Panc1 (cell line): ENCODE measurements at regions not wholly inside any gene's neighbourhood (a gene's known extent, or its start where the extent isn't known, plus 50 kb on each side); places are given as distances from the start of the nearest gene placed in this dataset.

Source experiments
- ATAC-seq: fragments of 200-7000 bp; cut with Tn5 transposase; 2 replicates; pipeline ENCODE4 v1.9.1; 2020; ENCODE audit warnings: mild to moderate bottlenecking, moderate library complexity
- BruUV-seq: library from RNA; stranded (reverse); fragments of 400-500 nt; replicated peaks from 2 replicates; lab custom pipeline; 2021; lab: Mats Ljungman, UMichigan
- CTCF ChIA-PET: fragments of 300-600 bp; sonication (Branson Sonifier 250); formaldehyde crosslinking; loops from one replicate; lab custom pipeline; 2022; ENCODE audit warnings: antibody characterized with exemption; lab: Charles Lee
- POLR2A ChIA-PET: fragments of 300-600 bp; sonication (Branson Sonifier 250); formaldehyde crosslinking; loops from one replicate; lab custom pipeline; 2022; ENCODE audit warnings: antibody characterized with exemption; lab: Charles Lee
- DNase-seq: peaks from one replicate; pipeline ENCODE4 v3.0.0-alpha.2; 2010; ENCODE audit warnings: low read depth, low spot score
- H3K27ac ChIP-seq: 2 replicates; pipeline ENCODE4 v1.5.1; 2011; ENCODE audit warnings: mild to moderate bottlenecking, low read length, inconsistent platforms
- H3K27me3 ChIP-seq: fragments of 200-500 bp; sonication (Bioruptor generic); 2 replicates; pipeline ENCODE4 v1.6.0; 2014; ENCODE audit warnings: low read length, inconsistent platforms; ENCODE audit not compliant: control insufficient read depth, insufficient read depth
- H3K36me3 ChIP-seq: fragments of 200-500 bp; sonication (Bioruptor generic); 2 replicates; pipeline ENCODE4 v1.5.1; 2014; ENCODE audit warnings: inconsistent platforms, mild to moderate bottlenecking, low read length, moderate library complexity; ENCODE audit not compliant: control insufficient read depth, insufficient read depth
- H3K4me1 ChIP-seq: 2 replicates; pipeline ENCODE4 v1.5.1; 2011; ENCODE audit warnings: inconsistent platforms, mild to moderate bottlenecking, low read length, moderate library complexity; ENCODE audit not compliant: control insufficient read depth, insufficient read depth
- H3K4me3 ChIP-seq, 2 experiments: 2 replicates each; pipeline ENCODE4 v1.5.1; 2011 to 2012; ENCODE audit warnings: low read depth in 2 of 2, low read length in 2 of 2, mild to moderate bottlenecking in 2 of 2, inconsistent platforms in 1 of 2, moderate library complexity in 1 of 2
- H3K9me3 ChIP-seq: fragments of 200-500 bp; sonication (Bioruptor generic); 2 replicates; pipeline ENCODE4 v1.5.1; 2014; ENCODE audit warnings: low read depth, mild to moderate bottlenecking, inconsistent platforms, low read length, moderate library complexity; ENCODE audit not compliant: control insufficient read depth, insufficient read depth
- POLR2AphosphoS5 ChIP-seq: IDR thresholded peaks from 2 replicates; pipeline ENCODE4 v1.6.1; 2012; ENCODE audit warnings: mild to moderate bottlenecking, low read depth, low read length, moderate library complexity
- SIN3A ChIP-seq: IDR thresholded peaks from 2 replicates; pipeline ENCODE4 v1.6.1; 2012; ENCODE audit warnings: low read depth, mild to moderate bottlenecking, low read length, moderate library complexity, borderline replicate concordance; ENCODE audit not compliant: insufficient read depth
- TCF7L2 ChIP-seq: IDR thresholded peaks from 2 replicates; pipeline ENCODE4 v1.6.1; 2011; ENCODE audit warnings: mild to moderate bottlenecking, low read depth, low read length, inconsistent platforms
- in situ Hi-C: cut with HindIII; loops from 2 replicates; pipeline ENCODE4 v1.10.0; 2016; ENCODE audit warnings: low sequenced_read_pairs, low pct_unique_long_range_greater_than_20kb
- intact Hi-C: fragments of 100-400 bp; cut with micrococcal nuclease; formaldehyde crosslinking; loops from one replicate; pipeline ENCODE4 v1.10.0; 2022; ENCODE audit not compliant: unreplicated experiment
- TF ChIP-seq, protein P1 (sequence below): fragments of 450-650 bp; IDR thresholded peaks from 2 replicates; pipeline ENCODE4 v1.5.1; 2017; ENCODE audit warnings: mild to moderate bottlenecking
- TF ChIP-seq, protein P2 (sequence below), 2 experiments: IDR thresholded peaks; 2 replicates each; pipeline ENCODE4 v1.6.1; 2011 to 2012; ENCODE audit warnings: low read depth in 2 of 2, control low read depth in 1 of 2, low read length in 1 of 2, mild to moderate bottlenecking in 1 of 2, moderate library complexity in 1 of 2; ENCODE audit not compliant: insufficient read depth in 1 of 2

DNA sequence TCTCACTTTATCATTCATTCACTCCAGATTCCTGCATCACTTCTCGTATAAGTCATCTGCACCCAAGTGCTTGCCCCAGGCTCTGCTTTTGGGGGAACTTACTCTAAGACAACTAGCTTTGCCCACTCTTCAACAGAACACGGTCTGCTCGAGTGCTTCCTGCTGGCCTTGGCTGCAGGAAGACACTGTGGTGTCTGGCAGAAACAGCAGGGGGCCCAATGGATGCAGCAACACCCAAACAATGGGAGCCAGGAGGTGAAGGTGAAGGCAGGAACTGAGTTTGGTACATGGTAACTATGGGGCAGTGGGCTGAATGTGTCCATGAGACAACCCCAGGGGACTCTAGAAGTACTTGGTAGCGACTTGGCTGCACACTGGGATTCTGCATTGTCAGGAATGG lies 344.0 kb downstream of the REEP3 start:
- H3K9me3 ChIP-seq: no peaks in the 10 kb centered on the region
- ChIA-PET CTCF (no interaction called here), POLR2A (no interaction called here)
- peaks cover 20% of the 10 kb centered on the region for H3K27me3 ChIP-seq
- in situ Hi-C loops (no loop called here), intact Hi-C loops (loop anchor here (5.0 kb wide), 1 partner anchor 177 kb away; no protein-coding TSS in a partner anchor)
- no peak overlapping the region for H3K27ac ChIP-seq
- DNase-seq (no peak), ATAC-seq (no peak)
- TF ChIP-seq TCF7L2 (no peak), SIN3A (no peak), POLR2AphosphoS5 (no peak)
- TF ChIP-seq, protein P1, sequence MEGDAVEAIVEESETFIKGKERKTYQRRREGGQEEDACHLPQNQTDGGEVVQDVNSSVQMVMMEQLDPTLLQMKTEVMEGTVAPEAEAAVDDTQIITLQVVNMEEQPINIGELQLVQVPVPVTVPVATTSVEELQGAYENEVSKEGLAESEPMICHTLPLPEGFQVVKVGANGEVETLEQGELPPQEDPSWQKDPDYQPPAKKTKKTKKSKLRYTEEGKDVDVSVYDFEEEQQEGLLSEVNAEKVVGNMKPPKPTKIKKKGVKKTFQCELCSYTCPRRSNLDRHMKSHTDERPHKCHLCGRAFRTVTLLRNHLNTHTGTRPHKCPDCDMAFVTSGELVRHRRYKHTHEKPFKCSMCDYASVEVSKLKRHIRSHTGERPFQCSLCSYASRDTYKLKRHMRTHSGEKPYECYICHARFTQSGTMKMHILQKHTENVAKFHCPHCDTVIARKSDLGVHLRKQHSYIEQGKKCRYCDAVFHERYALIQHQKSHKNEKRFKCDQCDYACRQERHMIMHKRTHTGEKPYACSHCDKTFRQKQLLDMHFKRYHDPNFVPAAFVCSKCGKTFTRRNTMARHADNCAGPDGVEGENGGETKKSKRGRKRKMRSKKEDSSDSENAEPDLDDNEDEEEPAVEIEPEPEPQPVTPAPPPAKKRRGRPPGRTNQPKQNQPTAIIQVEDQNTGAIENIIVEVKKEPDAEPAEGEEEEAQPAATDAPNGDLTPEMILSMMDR: no peak
- TF ChIP-seq, protein P2, sequence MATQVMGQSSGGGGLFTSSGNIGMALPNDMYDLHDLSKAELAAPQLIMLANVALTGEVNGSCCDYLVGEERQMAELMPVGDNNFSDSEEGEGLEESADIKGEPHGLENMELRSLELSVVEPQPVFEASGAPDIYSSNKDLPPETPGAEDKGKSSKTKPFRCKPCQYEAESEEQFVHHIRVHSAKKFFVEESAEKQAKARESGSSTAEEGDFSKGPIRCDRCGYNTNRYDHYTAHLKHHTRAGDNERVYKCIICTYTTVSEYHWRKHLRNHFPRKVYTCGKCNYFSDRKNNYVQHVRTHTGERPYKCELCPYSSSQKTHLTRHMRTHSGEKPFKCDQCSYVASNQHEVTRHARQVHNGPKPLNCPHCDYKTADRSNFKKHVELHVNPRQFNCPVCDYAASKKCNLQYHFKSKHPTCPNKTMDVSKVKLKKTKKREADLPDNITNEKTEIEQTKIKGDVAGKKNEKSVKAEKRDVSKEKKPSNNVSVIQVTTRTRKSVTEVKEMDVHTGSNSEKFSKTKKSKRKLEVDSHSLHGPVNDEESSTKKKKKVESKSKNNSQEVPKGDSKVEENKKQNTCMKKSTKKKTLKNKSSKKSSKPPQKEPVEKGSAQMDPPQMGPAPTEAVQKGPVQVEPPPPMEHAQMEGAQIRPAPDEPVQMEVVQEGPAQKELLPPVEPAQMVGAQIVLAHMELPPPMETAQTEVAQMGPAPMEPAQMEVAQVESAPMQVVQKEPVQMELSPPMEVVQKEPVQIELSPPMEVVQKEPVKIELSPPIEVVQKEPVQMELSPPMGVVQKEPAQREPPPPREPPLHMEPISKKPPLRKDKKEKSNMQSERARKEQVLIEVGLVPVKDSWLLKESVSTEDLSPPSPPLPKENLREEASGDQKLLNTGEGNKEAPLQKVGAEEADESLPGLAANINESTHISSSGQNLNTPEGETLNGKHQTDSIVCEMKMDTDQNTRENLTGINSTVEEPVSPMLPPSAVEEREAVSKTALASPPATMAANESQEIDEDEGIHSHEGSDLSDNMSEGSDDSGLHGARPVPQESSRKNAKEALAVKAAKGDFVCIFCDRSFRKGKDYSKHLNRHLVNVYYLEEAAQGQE (IDR thresholded peaks at IDR 0.05; ENCODE audit: insufficient read depth in 1 of 2, low read depth in 2 of 2, low read length in 1 of 2): no peak
- H3K36me3 ChIP-seq: no peaks in the 10 kb centered on the region
- BruUV-seq: no TSS peak
- H3K4me1 ChIP-seq: peaks cover 10% of the 10 kb centered on the region
- no peak overlapping the region for H3K4me3 ChIP-seq

DNA sequence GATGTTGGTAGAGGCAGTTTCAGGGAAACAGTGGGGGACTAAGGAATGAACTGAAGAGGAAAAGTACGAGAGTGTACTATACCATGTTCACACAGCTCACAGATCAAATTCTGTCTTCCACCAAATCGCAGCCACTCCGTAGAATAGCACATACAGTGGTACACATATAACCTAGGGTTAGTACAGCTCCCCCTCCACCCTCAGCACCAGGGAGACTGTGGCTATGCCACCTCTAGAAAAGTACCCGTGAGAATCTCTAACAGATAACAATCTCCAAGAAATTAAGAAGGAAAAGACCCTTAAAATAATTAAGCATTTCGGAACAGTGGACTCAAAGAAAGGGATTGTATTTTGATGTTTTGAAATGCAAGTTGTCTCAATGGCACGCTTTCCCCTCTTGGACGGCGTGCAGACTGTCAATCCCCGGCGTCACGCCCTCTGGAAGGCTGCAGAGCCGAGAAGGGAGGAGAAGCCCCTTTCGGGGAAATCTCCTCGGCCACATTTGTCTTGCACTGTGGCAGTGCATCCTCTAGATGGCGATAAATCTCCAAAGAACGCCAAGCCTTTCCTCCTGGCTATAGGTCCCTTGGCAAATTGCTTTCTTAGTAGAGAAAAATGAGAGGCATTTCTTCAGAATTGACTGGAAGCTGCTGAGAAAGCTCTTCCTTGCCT lies 345.0 kb downstream of the REEP3 start:
- H3K27ac ChIP-seq: no peak overlapping the region
- H3K27me3 ChIP-seq: peaks cover 20% of the 10 kb centered on the region
- H3K9me3 ChIP-seq: no peaks in the 10 kb centered on the region
- peaks cover 10% of the 10 kb centered on the region for H3K4me1 ChIP-seq
- POLR2A ChIA-PET: interaction anchor here (0.7 kb wide), 1 partner anchor 1247 kb away, joined by 4 read pairs; no protein-coding TSS in a partner anchor
- CTCF ChIA-PET: interaction anchor here (0.8 to 1.9 kb wide), 5 partner anchors 9 to 111 kb away, joined by 3 to 19 read pairs (median 4); no protein-coding TSS in a partner anchor
- in situ Hi-C loops (no loop called here), intact Hi-C loops (loop anchor here (2.0 to 5.0 kb wide), 2 partner anchors 111 to 176 kb away; no protein-coding TSS in a partner anchor)
- TF ChIP-seq, protein P2 (IDR thresholded peaks at IDR 0.05; ENCODE audit: insufficient read depth in 1 of 2, low read depth in 2 of 2, low read length in 1 of 2): no peak
- no peak for TF ChIP-seq POLR2AphosphoS5
- TF ChIP-seq SIN3A: no peak
- TF ChIP-seq, protein P1: peak; percentile 96
- no peak for TF ChIP-seq TCF7L2
- DNase-seq (peak; percentile 38), ATAC-seq (peak; percentile 92)
- BruUV-seq: no TSS peak
- no peaks in the 10 kb centered on the region for H3K36me3 ChIP-seq
- H3K4me3 ChIP-seq: peak overlapping the region; percentile 3 to 23; a peak in 2 of 4 replicates
